ENCODE measurements at regions not wholly inside any gene's neighbourhood (a gene's known extent, or its start where the extent isn't known, plus 50 kb on each side); places are given as distances from the start of the nearest gene placed in this dataset.

DNA sequence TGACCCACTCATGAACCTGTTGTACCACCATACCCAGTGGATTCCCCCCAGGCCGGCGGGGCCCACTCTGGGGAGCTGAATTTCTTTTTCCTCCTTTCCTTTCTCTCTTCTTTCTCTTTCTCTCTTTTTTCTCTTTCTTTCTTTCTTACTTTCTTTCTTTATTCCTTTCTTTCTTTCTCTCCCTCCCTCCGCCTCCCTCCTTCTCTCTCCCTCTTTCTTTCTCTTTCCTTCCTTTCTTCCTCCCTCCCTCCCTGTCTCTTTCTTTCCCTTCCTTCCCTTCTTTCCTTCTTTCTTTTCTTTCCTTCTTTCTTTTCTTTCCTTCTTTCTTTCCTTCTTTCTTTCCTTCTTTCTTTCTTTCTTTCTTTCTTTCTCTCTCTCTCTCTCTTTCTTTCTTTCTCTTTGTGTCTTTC lies 327.7 kb downstream of the ZNF536 start:
- Histone ChIP-seq H4K20me1 (ENCODE audit: insufficient read depth) (no peaks in the 10 kb centered on the region), H3K4me2 (ENCODE audit: low read length) (no peak overlapping the region), H3K79me2 (replicated peaks; ENCODE audit: insufficient read depth, low read length) (no peaks in the 10 kb centered on the region), H3K27me3 (ENCODE audit: insufficient read depth, low read depth, low read length) (no peaks in the 10 kb centered on the region), H3K27ac (ENCODE audit: low read length) (no peak overlapping the region), H3K9me3 (ENCODE audit: low read length) (no peaks in the 10 kb centered on the region), H3F3A (ENCODE audit: insufficient read depth, low read length, poor library complexity, severe bottlenecking) (no peaks in the 10 kb centered on the region), H3K36me3 (ENCODE audit: insufficient read depth, low read length) (no peaks in the 10 kb centered on the region), H2AFZ (ENCODE audit: low read depth, low read length) (no peak overlapping the region), H3K4me3 (ENCODE audit: low read length) (no peak overlapping the region), H3K9me2 (ENCODE audit: insufficient read depth, low read length) (no peaks in the 10 kb centered on the region), H3K9ac (ENCODE audit: low read length) (no peak overlapping the region)
- no peak for TF ChIP-seq TAF1 (IDR thresholded peaks at IDR 0.05; ENCODE audit: low read depth)
- no peak for TF ChIP-seq POLR2AphosphoS5 (IDR thresholded peaks at IDR 0.05)
- TF ChIP-seq EP300 (conservative IDR thresholded peaks at IDR 0.05; ENCODE audit: poor library complexity, severe bottlenecking), result no peak
- TF ChIP-seq MXI1 (conservative IDR thresholded peaks at IDR 0.05; ENCODE audit: poor library complexity, severe bottlenecking), result no peak
- TF ChIP-seq, protein P1, sequence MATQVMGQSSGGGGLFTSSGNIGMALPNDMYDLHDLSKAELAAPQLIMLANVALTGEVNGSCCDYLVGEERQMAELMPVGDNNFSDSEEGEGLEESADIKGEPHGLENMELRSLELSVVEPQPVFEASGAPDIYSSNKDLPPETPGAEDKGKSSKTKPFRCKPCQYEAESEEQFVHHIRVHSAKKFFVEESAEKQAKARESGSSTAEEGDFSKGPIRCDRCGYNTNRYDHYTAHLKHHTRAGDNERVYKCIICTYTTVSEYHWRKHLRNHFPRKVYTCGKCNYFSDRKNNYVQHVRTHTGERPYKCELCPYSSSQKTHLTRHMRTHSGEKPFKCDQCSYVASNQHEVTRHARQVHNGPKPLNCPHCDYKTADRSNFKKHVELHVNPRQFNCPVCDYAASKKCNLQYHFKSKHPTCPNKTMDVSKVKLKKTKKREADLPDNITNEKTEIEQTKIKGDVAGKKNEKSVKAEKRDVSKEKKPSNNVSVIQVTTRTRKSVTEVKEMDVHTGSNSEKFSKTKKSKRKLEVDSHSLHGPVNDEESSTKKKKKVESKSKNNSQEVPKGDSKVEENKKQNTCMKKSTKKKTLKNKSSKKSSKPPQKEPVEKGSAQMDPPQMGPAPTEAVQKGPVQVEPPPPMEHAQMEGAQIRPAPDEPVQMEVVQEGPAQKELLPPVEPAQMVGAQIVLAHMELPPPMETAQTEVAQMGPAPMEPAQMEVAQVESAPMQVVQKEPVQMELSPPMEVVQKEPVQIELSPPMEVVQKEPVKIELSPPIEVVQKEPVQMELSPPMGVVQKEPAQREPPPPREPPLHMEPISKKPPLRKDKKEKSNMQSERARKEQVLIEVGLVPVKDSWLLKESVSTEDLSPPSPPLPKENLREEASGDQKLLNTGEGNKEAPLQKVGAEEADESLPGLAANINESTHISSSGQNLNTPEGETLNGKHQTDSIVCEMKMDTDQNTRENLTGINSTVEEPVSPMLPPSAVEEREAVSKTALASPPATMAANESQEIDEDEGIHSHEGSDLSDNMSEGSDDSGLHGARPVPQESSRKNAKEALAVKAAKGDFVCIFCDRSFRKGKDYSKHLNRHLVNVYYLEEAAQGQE (IDR thresholded peaks at IDR 0.05; ENCODE audit: borderline replicate concordance), result no peak
- no peak for TF ChIP-seq EZH2 (IDR thresholded peaks at IDR 0.05; ENCODE audit: borderline replicate concordance, insufficient read depth, low read length, poor library complexity, severe bottlenecking)
- no peak for TF ChIP-seq SMC3 (conservative IDR thresholded peaks at IDR 0.05; ENCODE audit: poor library complexity)
- no peak for TF ChIP-seq RAD21 (conservative IDR thresholded peaks at IDR 0.05)
- TF ChIP-seq, protein P2, sequence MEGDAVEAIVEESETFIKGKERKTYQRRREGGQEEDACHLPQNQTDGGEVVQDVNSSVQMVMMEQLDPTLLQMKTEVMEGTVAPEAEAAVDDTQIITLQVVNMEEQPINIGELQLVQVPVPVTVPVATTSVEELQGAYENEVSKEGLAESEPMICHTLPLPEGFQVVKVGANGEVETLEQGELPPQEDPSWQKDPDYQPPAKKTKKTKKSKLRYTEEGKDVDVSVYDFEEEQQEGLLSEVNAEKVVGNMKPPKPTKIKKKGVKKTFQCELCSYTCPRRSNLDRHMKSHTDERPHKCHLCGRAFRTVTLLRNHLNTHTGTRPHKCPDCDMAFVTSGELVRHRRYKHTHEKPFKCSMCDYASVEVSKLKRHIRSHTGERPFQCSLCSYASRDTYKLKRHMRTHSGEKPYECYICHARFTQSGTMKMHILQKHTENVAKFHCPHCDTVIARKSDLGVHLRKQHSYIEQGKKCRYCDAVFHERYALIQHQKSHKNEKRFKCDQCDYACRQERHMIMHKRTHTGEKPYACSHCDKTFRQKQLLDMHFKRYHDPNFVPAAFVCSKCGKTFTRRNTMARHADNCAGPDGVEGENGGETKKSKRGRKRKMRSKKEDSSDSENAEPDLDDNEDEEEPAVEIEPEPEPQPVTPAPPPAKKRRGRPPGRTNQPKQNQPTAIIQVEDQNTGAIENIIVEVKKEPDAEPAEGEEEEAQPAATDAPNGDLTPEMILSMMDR (IDR thresholded peaks at IDR 0.05; ENCODE audit: poor library complexity, severe bottlenecking), result no peak

DNA sequence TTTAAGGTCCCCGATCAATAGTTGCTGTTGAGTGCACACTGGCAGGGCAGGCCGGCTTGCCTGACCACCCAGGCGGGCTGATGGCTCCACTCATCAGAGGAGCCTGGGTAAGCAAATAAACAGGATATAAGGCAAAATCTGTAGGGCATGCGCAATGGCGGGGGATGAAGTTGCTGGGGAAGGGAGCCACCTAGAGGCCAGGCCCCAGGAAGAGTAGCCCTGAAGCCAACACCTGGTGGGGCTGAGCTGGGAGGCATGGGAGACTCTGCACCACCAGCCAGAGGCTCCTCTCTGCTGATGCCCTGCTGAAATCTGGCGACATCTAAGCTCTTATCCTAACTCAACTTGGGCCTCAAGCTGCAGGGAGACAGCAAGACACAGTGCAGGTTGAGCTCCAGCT lies 324.3 kb downstream of the ZNF536 start:
- Histone ChIP-seq H3F3A (ENCODE audit: insufficient read depth, low read length, poor library complexity, severe bottlenecking) (no peaks in the 10 kb centered on the region), H3K27me3 (ENCODE audit: insufficient read depth, low read depth, low read length) (no peaks in the 10 kb centered on the region), H3K27ac (ENCODE audit: low read length) (no peak overlapping the region), H3K9me3 (ENCODE audit: low read length) (no peaks in the 10 kb centered on the region), H2AFZ (ENCODE audit: low read depth, low read length) (no peak overlapping the region), H3K36me3 (ENCODE audit: insufficient read depth, low read length) (no peaks in the 10 kb centered on the region), H3K4me2 (ENCODE audit: low read length) (no peak overlapping the region), H3K9ac (ENCODE audit: low read length) (no peak overlapping the region), H3K4me3 (ENCODE audit: low read length) (no peak overlapping the region), H3K9me2 (ENCODE audit: insufficient read depth, low read length) (no peaks in the 10 kb centered on the region), H3K79me2 (replicated peaks; ENCODE audit: insufficient read depth, low read length) (no peaks in the 10 kb centered on the region), H4K20me1 (ENCODE audit: insufficient read depth) (no peaks in the 10 kb centered on the region)
- TF ChIP-seq SMC3 (conservative IDR thresholded peaks at IDR 0.05; ENCODE audit: poor library complexity) (no peak), EZH2 (IDR thresholded peaks at IDR 0.05; ENCODE audit: borderline replicate concordance, insufficient read depth, low read length, poor library complexity, severe bottlenecking) (no peak)

Data from neural cell (in vitro differentiated cells).